COLO668 (cell line): ENCODE measurements at regions not wholly inside any gene's neighbourhood (a gene's known extent, or its start where the extent isn't known, plus 50 kb on each side); places are given as distances from the start of the nearest gene placed in this dataset.

Experiments
- DNase-seq: peaks from one replicate; lab custom pipeline; 2025; ENCODE audit not compliant: unreplicated experiment; lab: John Stamatoyannopoulos, UW

DNA sequence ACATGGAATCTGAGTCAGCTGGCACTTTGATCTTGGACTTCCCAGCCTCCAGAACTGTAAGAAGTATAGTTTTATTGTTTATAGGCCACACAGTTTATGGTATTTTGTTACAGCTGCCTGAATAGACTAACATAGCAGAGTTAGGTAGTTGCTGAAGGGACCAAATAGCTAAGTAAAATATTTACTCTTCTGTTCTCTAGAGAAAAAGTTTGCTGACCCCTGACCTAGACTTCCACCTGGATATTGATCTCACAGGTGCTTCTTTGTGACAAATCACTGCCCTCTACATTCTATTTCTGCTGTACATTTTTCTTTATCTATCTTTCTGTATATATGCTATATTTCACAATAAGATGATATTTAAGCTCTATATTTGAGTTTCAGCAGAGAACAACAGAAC is 212.5 kb downstream of the CSNK2A3 start:
- DNase-seq = no peak

- no peak for DNase-seq
Observed at GRCh38 chr11:11137339-11137738, 215.7 kb downstream of the CSNK2A3 start.

DNA sequence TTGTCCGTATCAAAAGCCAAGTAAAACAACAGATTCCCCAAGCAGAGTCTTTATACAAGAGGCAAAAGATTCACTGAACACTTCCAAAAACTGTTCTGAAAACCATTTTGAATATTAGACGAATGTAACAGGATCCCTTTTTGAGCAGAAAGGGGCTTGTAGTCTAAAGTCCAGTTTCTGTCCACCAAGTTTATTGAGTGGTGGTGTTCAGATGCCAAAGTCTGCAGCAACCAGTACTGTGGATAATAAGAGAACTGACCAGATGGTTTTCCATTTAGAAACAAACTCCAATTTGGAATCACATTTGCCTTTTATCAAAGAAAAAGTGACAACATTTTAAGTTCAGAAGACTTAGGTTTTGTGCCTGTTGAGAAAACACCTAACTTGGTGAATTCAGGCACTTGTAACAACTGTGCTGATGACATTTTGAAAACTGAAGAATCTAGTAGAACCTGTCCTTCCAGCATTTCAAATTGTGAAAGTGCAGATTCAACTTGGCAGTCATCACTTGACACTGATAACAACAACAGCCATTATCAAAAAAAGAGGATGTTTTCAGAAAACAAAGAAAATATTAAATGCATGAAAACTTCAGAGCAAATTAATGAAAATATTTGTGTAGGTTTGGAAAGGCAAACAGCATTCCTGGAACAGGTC is 217.1 kb downstream of the CSNK2A3 start:
- no peak for DNase-seq

DNA sequence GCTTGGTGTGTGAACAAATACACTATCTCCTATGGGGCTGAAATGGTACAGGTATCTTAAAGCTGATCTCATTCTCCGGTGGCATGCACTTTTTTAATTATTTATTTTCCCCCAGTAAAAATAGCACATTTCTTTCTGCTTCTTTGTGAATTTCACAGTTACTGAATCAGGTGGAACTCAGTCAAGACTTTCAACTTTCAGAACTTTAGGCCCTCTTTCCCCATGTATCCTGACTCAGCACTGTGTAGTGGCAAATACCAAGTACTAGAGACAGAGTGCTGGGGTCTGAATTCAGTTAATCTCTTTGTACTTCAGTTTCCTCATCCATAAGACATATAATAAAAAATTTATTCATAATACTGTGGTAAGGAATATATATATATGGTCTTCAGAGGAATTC is 223.9 kb downstream of the CSNK2A3 start:
- no peak for DNase-seq

DNA sequence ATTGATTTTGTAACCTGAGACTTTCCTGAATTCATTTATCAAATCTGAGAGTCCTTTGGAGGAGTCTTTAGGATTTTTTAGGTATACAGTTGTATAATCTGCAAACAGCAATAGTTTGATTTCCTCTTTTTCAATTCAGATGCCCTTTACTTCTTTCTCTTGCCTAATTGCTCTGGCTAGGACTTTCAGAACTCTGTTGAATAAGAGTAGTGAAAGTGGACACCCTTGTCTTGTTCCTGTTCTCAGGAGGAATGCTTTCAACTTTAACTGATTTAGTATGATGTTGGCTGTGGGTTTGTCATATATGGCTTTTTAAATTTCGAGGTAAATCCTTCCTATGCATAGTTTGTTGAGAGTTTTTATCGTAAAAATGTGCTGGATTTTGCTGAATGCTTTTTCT is 227.4 kb downstream of the CSNK2A3 start:
- no peak for DNase-seq

DNA sequence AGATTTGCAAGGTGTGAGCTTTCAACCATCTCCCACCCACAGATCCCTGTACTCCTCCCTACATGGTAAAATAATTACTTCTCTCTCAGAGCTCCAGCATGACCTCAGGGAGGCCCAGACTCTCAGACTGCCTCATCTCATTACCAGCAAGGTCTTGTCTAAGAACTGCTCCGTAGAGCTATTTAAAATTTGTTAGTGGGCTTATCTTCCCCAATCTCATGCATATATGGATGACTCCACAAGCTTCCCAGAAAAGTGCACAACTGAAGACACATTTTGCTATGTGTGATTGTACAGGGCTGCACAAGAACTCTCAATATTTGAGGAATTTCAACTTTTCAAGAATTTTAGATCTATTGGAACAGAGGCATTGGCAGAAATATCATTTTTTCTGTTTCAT is 230.3 kb downstream of the CSNK2A3 start:
- DNase-seq = no peak

DNA sequence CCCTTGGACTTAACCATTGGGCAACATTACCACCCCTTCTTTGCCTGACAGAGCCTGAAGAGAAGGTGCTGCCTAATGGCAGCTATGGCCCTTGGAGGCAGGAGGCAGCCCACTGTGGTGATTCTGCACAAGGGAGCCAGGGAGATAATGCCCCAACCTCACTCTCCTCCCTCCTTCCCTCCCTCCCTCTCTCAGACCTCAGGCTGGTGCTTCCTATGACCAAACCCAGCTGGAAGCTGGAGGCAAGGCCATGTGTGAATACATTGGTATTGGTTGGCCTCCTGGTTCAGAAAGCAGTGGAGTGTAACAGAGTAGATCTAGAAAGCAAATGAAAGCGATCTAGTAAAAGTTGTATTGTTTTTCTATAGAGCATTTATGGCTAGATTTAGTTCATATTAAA is 233.1 kb downstream of the CSNK2A3 start:
- no peak for DNase-seq

- no peak for DNase-seq
Observed at GRCh38 chr11:11117730-11118129, 235.3 kb downstream of the CSNK2A3 start.

DNA sequence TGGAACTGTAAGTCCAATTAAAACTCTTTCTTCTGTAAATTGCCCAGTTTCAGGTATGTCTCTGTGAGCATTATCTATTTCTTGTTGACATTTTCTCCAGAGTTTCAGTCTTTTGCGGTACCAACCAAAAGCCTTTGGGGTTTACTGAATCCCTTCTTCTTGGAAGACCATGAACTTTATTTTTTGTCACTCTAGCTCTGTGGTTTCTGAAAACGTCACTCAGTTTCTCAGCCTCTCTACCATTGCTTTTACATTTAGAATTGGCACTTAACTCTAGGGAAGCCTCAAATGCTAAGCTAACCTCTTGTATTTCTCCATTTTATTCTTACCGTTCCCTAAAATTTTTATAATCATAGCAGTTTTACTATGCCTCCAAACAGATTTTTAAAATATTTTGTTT is 237.6 kb downstream of the CSNK2A3 start:
- no peak for DNase-seq

GRCh38 chr11:11113626-11114025 is 239.4 kb downstream of the CSNK2A3 start:
- DNase-seq = no peak

DNA sequence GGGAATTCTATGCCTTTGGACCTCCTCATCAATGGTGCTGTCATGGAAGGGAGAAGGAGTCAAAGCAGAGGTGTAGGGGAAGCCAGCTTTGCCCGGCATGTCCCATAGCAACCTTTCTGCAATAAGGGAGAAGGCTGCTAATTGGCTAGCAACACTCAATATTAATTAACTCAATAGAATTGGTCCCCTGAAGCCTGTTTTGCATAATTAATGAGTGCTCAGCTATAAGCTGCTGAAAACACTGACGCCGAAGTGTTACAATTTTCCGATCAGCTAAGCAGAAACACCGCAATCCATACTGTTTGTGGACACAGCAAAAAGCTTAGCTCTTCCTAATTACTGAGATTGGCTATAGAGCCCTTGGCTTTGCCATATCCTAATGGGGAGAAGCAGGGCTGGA is 245.0 kb downstream of the CSNK2A3 start:
- DNase-seq = no peak

DNA sequence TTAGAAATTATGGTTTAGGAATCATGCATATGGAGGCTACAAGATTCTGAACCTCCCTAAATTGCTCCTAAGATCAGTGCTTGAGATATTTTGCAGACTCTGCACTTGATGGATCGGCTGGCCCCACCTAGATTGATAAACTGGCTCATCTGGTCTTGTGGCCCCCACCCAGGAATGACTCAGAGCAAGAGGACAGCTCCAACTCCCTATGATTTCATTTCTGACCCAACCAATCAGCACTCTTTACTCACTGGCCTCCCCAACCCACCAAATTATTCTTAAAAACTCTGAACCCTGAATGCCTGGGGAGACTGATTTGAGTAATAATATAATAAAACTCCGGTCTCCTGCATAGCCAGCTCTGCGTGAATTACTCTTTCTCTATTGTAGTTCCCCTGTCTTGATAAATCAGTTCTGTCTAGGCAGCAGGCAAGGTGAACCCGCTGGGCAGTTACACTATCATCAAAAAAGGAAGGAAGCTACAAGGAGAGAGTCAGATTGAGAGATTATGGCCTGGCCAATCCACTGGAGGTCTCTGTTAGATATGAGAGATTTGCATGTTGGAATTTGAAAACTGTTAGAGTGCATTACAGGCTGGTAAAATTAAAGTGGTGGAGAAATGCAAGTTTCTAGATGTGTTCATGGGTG is 245.8 kb downstream of the CSNK2A3 start:
- no peak for DNase-seq

DNA sequence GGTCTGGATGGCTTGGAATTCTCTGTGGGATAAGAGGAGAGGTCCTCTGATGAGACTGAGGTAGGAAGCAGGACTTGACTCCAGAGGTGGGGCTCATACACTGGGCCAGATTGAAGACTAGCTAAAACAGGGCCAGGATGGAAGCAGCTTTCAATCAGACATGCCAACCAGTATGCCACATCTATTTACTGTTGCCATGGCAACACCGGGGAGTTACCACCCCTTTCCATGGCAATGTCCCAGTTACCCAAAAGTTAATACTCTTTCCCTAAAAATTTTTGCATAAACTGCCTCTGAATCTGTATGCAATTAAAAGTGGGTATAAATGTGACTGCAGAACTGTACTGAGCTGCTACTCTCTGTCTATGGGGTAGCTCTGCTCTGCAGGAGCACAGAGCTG is 247.5 kb upstream of the ZBED5 start:
- no peak for DNase-seq

GRCh38 chr11:11095831-11096723 is 238.2 kb upstream of the ZBED5 start:
- no peak for DNase-seq

GRCh38 chr11:11090495-11090894 is 232.6 kb upstream of the ZBED5 start:
- no peak for DNase-seq

DNA sequence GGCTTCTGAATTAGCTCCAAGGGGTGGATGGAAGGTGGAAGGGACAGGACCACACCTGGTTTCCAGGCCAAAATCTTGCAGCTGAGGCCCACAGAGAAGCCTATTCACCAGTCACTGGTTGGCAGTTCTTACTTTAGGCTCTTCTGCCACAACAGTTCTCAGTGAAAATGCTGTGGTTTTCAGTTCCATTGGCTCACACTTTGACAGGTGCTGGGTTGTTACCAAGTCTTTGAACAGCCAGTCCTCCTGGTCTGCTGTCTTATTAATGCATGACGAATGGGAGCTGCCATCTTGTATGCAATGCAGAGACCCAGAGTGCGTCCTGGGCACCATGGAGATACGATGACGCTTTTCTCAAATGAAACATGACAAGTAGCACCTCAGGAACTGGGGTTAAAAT is 232.0 kb upstream of the ZBED5 start:
- DNase-seq = no peak

- no peak for DNase-seq
Observed at GRCh38 chr11:11086979-11087378, 229.1 kb upstream of the ZBED5 start.

DNA sequence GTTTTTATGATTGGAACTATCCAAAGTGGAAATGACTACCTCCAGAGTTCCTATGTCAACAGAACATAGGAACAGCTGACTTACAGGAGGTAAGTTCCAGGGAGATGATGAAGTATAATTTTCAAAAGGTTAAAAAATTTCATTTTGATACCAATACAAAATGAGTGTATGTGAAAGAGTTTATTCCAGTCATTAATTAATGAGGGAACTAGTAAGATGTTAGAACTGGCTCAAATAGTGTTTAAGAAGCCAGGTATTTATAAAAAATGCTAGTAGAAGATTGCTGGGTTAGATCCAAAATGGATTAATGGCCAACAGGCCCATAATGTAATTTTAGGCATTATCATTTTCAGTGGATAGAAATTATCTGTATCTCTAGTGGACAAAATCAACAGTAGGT is 227.7 kb upstream of the ZBED5 start:
- DNase-seq = no peak

GRCh38 chr11:11084337-11084736 is 226.5 kb upstream of the ZBED5 start:
- no peak for DNase-seq

DNA sequence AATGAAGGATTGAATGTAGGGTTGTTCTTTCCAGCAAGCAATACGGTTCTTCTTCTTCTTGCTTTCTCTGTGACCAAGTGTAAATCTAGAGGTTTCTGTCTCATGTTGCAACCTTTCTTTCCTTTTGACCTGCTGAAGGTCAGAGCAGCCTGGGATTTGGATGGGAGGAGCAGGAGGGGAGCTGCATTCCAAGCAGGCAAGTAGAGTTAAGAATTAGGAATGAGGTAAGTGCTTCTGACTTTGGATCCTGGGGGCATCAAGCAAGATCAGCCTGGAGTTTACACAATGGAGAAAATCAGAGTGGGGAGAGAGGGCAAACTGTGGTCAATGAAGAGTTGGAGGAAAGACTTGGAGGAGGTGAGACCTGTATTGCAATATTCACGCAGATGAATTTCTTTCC is 225.6 kb upstream of the ZBED5 start:
- DNase-seq = no peak

DNA sequence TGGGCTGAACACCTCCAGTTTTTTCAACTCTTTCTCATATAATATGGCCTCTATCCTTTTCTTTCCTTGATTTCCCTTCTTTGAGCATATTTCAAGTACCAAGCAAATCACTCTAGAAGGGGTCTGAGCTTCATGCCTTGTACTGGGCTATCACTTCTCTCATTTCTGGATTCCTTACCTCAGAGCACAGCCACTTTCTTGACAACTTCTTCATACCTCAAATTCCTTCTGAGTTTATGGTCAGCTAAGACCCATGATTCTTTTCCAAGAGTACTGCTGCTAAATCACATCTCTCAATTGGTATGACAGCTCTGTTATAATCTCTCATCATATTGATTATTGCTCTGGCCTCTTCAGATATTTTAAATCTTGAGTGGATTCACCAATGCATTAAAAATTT is 224.8 kb upstream of the ZBED5 start:
- no peak for DNase-seq

GRCh38 chr11:11081776-11082175 is 223.9 kb upstream of the ZBED5 start:
- no peak for DNase-seq
